ENCODE measurements at regions not wholly inside any gene's neighbourhood (a gene's known extent, or its start where the extent isn't known, plus 50 kb on each side); places are given as distances from the start of the nearest gene placed in this dataset.
"Not testable (repeated sequence)": the region's sequence is repeated elsewhere in the genome, so short reads cannot be mapped to it uniquely, and the experiment has no call there.

DNA sequence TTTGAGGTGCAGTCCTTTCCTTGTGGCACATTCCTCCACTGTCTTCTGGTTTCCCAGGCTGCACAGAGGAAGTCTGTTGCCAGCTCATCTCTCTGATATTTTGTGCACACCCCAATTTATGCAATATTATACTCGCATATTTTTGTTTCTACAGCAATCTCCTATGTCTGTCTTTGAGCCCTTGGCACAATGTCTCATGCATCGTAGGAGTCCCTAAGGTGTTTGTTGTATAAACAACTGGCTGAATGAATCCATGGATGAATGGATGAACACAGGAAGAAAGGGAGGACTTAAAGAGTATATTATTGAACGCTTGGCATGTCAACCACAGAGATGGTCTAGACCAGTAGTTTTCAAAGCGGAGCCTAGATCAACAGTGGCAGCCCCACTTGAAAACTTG lies 2907.0 kb downstream of the RPIA start:
- not testable (repeated sequence) for H3K27me3 Mint-ChIP-seq, H3K4me3 Mint-ChIP-seq, H3K4me1 Mint-ChIP-seq, H3K27ac Mint-ChIP-seq, H3K36me3 Mint-ChIP-seq, H3K9me3 Mint-ChIP-seq

DNA sequence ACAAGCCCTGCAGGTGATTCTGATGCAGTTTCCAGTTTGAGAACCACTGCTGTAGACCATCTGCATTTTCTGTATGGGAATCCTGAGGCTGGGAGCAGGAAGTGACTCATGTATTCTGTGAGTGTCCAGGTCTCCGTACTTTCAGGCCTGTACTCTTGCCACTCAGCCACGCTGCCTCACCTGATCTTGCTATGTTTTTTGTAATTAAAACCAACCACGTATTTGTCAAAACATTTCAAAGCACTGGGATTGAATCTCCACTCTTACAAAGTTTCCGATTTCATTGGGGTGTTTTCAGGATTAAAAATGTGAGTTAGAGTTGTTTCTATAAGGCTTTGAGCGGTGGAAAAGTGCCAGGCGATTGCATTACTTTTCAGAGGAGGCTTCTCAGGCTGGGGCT lies 2907.5 kb downstream of the RPIA start:
- not testable (repeated sequence) for H3K27me3 Mint-ChIP-seq, H3K4me1 Mint-ChIP-seq, H3K9me3 Mint-ChIP-seq, H3K36me3 Mint-ChIP-seq, H3K27ac Mint-ChIP-seq, H3K4me3 Mint-ChIP-seq

DNA sequence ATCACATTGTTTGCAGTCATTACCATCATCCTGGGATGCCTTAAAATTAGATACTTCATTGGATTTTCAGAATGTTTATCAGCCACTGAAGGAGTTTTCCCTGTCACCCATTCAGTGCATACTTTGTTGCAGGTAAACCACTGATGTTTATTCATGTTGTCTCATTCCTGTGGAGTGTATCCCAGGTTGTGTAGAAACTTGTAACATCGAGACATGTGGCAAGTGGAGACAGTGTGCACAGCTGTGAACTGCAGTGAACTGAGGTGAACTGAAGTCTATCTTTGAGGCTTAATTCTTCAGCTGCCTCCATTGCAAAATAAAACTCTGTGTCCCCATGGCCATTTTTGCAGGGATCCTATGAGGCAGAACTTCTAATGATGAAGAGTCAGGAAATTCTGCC lies 2911.4 kb downstream of the RPIA start:
- not testable (repeated sequence) for H3K9me3 Mint-ChIP-seq, H3K27ac Mint-ChIP-seq, H3K4me1 Mint-ChIP-seq, H3K4me3 Mint-ChIP-seq, H3K27me3 Mint-ChIP-seq, H3K36me3 Mint-ChIP-seq

DNA sequence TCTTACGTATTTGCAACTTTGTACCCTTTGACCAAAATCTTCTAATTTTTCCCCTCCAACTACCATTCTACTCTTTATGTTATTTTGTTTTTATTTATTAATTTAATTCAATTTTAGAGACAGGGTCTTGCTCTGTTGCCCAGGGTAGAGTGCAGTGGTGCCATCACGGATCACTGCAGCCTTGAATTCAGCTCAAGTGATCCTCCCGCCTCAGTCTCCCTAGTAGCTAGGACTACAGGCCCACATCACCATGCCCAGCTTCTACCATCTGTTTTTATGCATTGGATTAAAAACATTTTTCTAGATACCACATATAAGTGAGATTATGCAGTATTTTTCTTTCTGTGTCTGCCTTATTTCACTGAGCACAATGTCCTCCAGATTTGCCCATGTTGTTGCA lies 2912.5 kb downstream of the RPIA start:
- not testable (repeated sequence) for H3K9me3 Mint-ChIP-seq, H3K4me1 Mint-ChIP-seq, H3K4me3 Mint-ChIP-seq, H3K36me3 Mint-ChIP-seq, H3K27me3 Mint-ChIP-seq, H3K27ac Mint-ChIP-seq

DNA sequence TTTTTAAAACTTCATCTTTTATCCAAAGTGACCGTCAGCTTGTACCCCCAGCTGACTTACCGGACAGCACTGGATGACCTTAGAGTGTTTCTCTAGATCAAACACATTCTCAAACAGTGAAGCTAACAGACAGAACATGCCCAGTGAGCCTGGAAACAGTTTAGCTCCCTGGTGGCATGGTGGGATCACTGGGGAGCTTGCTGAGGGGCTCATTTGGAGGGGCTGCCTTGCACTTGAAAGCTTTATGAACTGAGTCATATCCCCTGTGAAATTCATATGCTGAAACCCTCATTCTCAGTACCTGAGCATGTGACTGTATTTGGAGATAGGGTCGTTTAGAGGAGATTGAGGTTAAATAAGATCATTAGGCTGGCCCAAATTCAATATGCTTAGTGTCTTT lies 2913.2 kb downstream of the RPIA start:
- not testable (repeated sequence) for H3K36me3 Mint-ChIP-seq, H3K4me1 Mint-ChIP-seq, H3K27me3 Mint-ChIP-seq, H3K9me3 Mint-ChIP-seq, H3K4me3 Mint-ChIP-seq, H3K27ac Mint-ChIP-seq

DNA sequence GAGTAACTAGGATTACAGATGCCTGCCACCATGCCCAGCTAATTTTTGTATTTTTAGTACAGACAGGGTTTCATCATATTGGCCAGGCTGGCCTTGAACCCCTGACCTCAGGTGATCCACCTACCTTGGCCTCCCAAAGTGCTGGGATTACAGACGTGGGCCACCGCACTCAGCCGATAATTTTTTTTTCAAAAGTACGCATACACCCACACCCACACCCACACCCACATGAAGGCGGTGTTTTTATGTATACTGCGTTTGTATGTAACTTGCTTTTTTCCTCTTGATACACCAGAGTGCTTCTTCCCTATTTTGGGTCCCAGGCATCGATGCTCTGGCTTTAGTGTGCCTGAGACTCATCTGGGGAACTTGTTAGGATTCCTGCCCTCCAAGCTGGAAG lies 2932.3 kb downstream of the RPIA start:
- not testable (repeated sequence) for H3K27me3 Mint-ChIP-seq, H3K36me3 Mint-ChIP-seq, H3K27ac Mint-ChIP-seq, H3K4me3 Mint-ChIP-seq, H3K9me3 Mint-ChIP-seq, H3K4me1 Mint-ChIP-seq

DNA sequence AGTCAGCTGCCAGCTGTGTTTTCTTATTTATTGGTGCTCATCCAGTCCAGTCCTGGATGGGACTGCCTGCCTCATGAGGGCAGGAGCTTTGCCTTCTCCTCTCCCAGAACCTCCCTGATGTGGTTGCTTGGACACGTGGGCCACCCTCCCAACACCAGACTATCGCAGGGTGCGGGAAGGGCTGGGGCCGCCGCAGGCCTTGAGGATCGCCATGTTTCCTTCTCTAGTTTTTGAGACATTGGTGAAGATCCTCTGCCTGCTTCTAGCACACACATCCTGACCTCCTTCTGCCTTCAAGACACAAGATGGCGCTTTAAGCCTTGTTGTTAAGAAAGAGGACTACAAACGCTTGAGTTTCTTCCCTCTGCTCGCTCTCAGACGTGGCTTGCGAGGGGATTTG lies 2937.0 kb downstream of the RPIA start:
- not testable (repeated sequence) for H3K36me3 Mint-ChIP-seq, H3K4me1 Mint-ChIP-seq, H3K4me3 Mint-ChIP-seq, H3K27me3 Mint-ChIP-seq, H3K27ac Mint-ChIP-seq, H3K9me3 Mint-ChIP-seq

DNA sequence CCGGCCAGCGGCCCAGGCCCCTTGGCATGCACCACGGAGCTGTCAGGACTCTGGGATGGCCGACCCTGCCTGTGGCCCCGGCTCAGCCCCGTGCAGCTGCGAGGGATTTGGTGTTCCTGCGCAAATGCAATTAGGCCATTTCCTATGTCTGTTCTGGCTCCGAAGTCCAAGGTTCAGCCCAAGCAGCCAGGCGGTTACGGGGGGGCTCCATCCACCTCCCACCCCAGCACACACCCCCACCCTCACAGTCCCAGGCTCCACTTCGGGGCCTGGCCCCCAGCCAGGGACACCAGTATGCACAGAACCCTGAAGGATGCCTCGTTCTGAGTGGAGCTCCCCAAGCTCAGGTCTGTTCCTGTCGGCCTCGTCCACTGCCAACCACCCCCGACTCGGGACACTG lies 2965.7 kb downstream of the RPIA start:
- not testable (repeated sequence) for H3K4me1 Mint-ChIP-seq, H3K27me3 Mint-ChIP-seq, H3K27ac Mint-ChIP-seq, H3K9me3 Mint-ChIP-seq, H3K36me3 Mint-ChIP-seq, H3K4me3 Mint-ChIP-seq

DNA sequence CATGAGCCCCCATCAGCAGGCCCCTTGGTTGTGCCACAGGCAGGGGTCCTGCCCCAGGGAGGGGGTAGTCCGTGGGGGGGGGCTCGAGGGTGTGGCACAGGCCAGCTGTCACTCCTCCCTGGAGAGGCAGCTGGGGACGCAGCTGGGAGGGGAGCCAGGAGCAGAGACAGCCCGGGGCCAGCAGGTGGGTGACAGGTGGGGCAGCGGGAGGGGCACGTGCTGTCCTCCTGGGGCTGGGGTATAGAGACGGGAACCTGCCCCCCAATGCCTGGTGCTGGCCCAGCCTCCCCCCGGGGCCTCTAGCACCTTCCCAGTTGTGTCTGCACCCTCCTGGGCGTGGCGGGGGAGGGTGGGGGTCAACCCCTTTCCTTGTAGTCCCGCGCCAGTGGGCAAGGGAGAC lies 2966.9 kb downstream of the RPIA start:
- not testable (repeated sequence) for H3K9me3 Mint-ChIP-seq, H3K4me1 Mint-ChIP-seq, H3K27ac Mint-ChIP-seq, H3K36me3 Mint-ChIP-seq, H3K4me3 Mint-ChIP-seq, H3K27me3 Mint-ChIP-seq

DNA sequence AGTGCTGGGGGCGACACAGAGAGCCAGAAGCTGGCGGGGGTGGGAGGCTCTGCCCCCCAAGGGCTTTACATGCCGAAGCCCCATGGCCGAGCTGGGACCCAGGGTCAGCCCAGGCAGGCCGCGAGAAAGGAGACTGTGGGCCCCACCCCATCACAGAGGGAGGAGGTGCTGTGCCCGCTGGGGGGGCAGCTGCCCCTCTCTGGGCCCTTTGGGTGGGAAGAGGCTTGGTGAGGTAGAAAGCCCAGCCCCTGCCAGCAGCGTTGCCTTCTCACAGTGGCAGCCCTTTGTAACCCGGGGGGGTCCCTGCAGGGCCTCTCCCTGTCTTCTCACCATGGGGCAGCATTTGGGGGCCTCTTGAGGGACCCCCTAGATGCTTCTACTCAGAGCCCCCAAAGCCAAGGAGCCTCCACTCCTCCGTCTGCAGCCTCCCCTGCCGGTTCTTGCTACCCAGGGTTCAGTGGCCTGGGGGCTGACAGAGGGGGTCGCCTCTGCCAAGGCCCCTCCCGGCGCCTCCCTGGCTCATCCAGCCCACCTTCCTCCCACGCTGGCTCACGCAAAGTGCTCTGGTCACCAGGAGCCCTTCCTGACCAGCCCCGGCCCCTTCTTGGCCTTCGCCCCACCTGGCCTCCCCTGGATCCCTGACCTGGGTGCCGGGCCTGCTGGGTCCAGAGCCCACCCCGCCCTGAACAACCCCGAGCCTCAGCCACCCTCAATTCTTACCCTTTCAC lies 2967.9 kb downstream of the RPIA start:
- not testable (repeated sequence) for H3K27me3 Mint-ChIP-seq, H3K4me1 Mint-ChIP-seq, H3K9me3 Mint-ChIP-seq, H3K36me3 Mint-ChIP-seq, H3K4me3 Mint-ChIP-seq, H3K27ac Mint-ChIP-seq

DNA sequence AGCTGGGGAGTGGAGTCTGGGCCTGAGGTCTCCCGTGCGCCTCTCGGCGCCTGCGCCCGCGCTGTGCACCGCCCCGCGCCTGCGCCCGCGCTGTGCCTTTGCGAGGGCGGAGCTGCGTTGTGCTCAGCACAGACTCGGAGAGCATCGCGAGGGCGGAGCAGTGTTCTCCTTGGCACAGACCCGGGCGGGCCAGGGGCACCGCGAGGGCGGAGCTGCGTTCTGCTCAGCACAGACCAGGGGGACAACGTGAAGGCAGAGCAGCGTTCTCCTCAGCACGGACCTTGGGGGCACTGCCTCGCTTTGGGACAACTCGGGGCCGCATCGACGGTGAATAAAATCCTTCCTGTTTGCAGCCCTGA lies 2968.4 kb downstream of the RPIA start:
- peak overlapping the region in 1 of 4 donors; percentile 82 for H3K4me3 Mint-ChIP-seq

DNA sequence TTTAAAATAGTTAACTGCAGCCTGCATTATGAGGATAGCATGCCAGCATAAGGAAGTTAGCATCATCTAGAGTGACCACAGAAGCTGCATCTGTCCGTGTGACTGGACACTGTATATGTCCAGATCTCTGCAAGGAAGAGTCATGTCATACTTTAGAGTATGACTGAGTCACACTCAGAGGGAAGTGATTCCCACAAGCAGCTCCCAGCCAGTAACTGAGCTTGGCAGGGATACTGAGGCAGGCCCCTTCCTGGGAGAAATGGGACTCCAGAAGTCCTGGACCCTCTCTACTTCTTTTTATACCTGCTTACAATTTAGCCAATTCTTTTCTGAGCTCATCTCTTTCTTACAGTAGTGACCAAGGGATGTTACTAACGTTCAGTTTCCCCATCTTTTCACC lies 2975.9 kb downstream of the RPIA start:
- H3K4me3 Mint-ChIP-seq, H3K27me3 Mint-ChIP-seq, H3K36me3 Mint-ChIP-seq, H3K4me1 Mint-ChIP-seq, H3K9me3 Mint-ChIP-seq, H3K27ac Mint-ChIP-seq: not testable (repeated sequence)

More for the DNA sequence above, 2968.4 kb downstream of the RPIA start:
- H3K36me3 Mint-ChIP-seq, H3K27me3 Mint-ChIP-seq, H3K27ac Mint-ChIP-seq, H3K9me3 Mint-ChIP-seq, H3K4me1 Mint-ChIP-seq: not testable (repeated sequence)

DNA sequence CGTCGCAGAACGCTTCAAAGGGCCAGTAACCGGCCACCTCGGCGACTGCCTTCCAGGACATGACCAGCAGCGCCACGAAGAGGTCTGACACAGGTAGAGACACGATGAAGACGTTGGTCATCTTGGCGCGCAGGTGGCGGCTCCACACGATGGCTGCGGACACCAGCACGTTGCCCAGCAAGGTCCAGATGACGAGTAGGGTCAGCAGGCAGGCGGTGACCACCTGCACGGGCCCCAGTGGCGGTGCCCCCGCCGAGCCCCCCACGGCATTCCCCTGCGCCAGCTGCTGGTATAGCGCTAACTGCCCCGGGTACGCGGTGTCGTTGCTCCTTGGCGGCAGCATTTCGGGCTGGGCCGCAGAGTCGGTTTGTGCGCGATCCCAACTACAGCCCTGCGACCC lies 2994.1 kb downstream of the RPIA start:
- not testable (repeated sequence) for H3K9me3 Mint-ChIP-seq, H3K27ac Mint-ChIP-seq, H3K27me3 Mint-ChIP-seq, H3K4me1 Mint-ChIP-seq, H3K4me3 Mint-ChIP-seq, H3K36me3 Mint-ChIP-seq

DNA sequence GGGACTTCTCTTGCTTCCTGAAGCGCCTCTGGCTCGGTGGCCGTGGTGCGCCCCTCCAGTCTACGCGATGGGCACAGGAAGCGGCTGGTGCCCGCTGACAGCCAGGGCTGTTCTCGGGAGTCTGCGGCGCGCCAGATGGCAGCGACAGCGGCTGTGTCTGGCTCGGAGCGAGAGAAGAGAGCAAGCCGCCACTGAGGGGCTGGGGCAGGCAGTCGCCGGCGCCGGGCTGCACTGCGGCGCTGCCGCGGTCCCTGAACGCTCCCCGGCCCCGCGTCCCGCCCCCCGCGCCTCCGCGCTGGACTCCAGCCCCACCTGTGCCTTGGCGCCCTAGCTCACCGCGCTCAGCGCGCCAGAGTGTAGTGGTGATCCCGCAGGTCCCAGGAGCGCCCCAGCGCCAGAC lies 2994.6 kb downstream of the RPIA start:
- H3K9me3 Mint-ChIP-seq, H3K4me1 Mint-ChIP-seq, H3K4me3 Mint-ChIP-seq, H3K36me3 Mint-ChIP-seq, H3K27me3 Mint-ChIP-seq, H3K27ac Mint-ChIP-seq: not testable (repeated sequence)
